ENCODE measurements at regions not wholly inside any gene's neighbourhood (a gene's known extent, or its start where the extent isn't known, plus 50 kb on each side); places are given as distances from the start of the nearest gene placed in this dataset.
"Not testable (repeated sequence)": the region's sequence is repeated elsewhere in the genome, so short reads cannot be mapped to it uniquely, and the experiment has no call there.

GRCh38 chrX:39796856-39797255, 300.9 kb downstream of the BCOR start (continued):
- TF ChIP-seq HES1 (IDR thresholded peaks at IDR 0.05; ENCODE audit: low read depth) (no peak), BRF1 (IDR thresholded peaks at IDR 0.05; ENCODE audit: borderline replicate concordance, extremely low read depth, insufficient read length) (no peak), PYGO2 (tag; IDR thresholded peaks at IDR 0.05) (no peak), TFAP4 (CRISPR knock-in tag; IDR thresholded peaks at IDR 0.05; ENCODE audit: borderline replicate concordance) (no peak)

GRCh38 chrX:39798488-39798887, 299.3 kb downstream of the BCOR start:
- H4K20me1 ChIP-seq (replicated peaks; ENCODE audit: control insufficient read depth, insufficient read depth, low read length); BruUV-seq (replicated peaks); H3K27ac ChIP-seq (ENCODE audit: extremely low read depth, low read depth, low read length); H3K27me3 ChIP-seq (ENCODE audit: control insufficient read depth in 2 of 2, insufficient read depth in 2 of 2, low read length in 2 of 2); POLR2A ChIA-PET; CTCF ChIA-PET (ENCODE audit: low intra/inter-chr PET ratio); H3K79me2 ChIP-seq (ENCODE audit: control insufficient read depth, insufficient read depth, low read length); H3K4me2 ChIP-seq (ENCODE audit: insufficient read depth, low read length); H3K9me3 ChIP-seq (replicated peaks; ENCODE audit: control insufficient read depth, insufficient read depth, low read depth, low read length); H3K9me1 ChIP-seq (ENCODE audit: control insufficient read depth, insufficient read depth, low read length); H3K36me3 ChIP-seq (ENCODE audit: control insufficient read depth, insufficient read depth, low read length); H2AFZ ChIP-seq (ENCODE audit: low read depth, low read length); in situ Hi-C loops (cut with MboI); ATAC-seq; H3K9ac ChIP-seq (ENCODE audit: insufficient read depth in 1 of 2, low read depth in 2 of 2, low read length in 2 of 2); DNase-seq (ENCODE audit: extremely low read depth in 1 of 4, low spot score in 3 of 4); H3K4me1 ChIP-seq (replicated peaks in 1 of 2; ENCODE audit: control insufficient read depth in 2 of 2, insufficient read depth in 2 of 2, low read length in 2 of 2); intact Hi-C loops (cut with micrococcal nuclease); FAIRE-seq; H3K4me3 ChIP-seq: not testable (repeated sequence)
- WGBS (ENCODE audit: insufficient coverage, low coverage, missing lambda C conversion rate), result 22% methylated on average over 1 of the region's 2 CpGs
